PC-9 (cell line): ENCODE measurements at regions not wholly inside any gene's neighbourhood (a gene's known extent, or its start where the extent isn't known, plus 50 kb on each side); places are given as distances from the start of the nearest gene placed in this dataset.

Source experiments
- BruUV-seq: library from RNA; stranded (reverse); fragments of 400-500 nt; replicated peaks from 2 replicates; lab custom pipeline; 2021; lab: Mats Ljungman, UMichigan
- CTCF ChIA-PET: fragments of 300-600 bp; sonication (Branson Sonifier 250); formaldehyde crosslinking; loops from one replicate; lab custom pipeline; 2022; ENCODE audit warnings: antibody characterized with exemption; lab: Charles Lee
- POLR2A ChIA-PET: fragments of 300-600 bp; sonication (Branson Sonifier 250); formaldehyde crosslinking; loops from one replicate; lab custom pipeline; 2022; ENCODE audit warnings: antibody characterized with exemption; ENCODE audit not compliant: unreplicated experiment; lab: Charles Lee
- DNase-seq, 2 experiments: peaks; one replicate each; pipeline versions ENCODE4 v3.0.0 to v3.0.0-alpha.2; 2015 to 2022; ENCODE audit warnings: mixed read lengths in 1 of 2
- H2AFZ ChIP-seq: fragments of 200-600 bp; sonication (generic); 2 replicates; pipeline ENCODE4 v1.8.1; 2017; ENCODE audit warnings: antibody characterized with exemption
- H3F3A ChIP-seq: fragments of 200-600 bp; sonication (generic); 2 replicates; pipeline ENCODE4 v1.8.1; 2017; ENCODE audit warnings: antibody characterized with exemption, mild to moderate bottlenecking, low read depth; ENCODE audit not compliant: insufficient read depth
- H3K27ac ChIP-seq: fragments of 200-600 bp; sonication (generic); 2 replicates; pipeline ENCODE4 v1.6.1; 2016; ENCODE audit warnings: mixed run types
- H3K27me3 ChIP-seq: fragments of 200-600 bp; sonication (generic); 2 replicates; pipeline ENCODE4 v1.6.1; 2016; ENCODE audit warnings: low read depth, mixed run types; ENCODE audit not compliant: insufficient read depth
- H3K36me3 ChIP-seq: fragments of 200-600 bp; sonication (generic); 2 replicates; pipeline ENCODE4 v1.6.1; 2016; ENCODE audit warnings: low read depth, mixed run types
- H3K4me1 ChIP-seq: fragments of 200-600 bp; sonication (generic); replicated peaks from 2 replicates; pipeline ENCODE4 v1.6.1; 2016; ENCODE audit warnings: mixed run types; ENCODE audit not compliant: insufficient read depth
- H3K4me2 ChIP-seq: fragments of 200-600 bp; sonication (generic); 2 replicates; pipeline ENCODE4 v1.6.1; 2017; ENCODE audit warnings: mixed run types
- H3K4me3 ChIP-seq: fragments of 200-600 bp; sonication (generic); 2 replicates; pipeline ENCODE4 v1.6.1; 2016; ENCODE audit warnings: mixed run types
- H3K79me2 ChIP-seq: fragments of 200-600 bp; sonication (generic); 2 replicates; pipeline ENCODE4 v1.6.1; 2017; ENCODE audit warnings: low read depth, mixed run types
- H3K9me2 ChIP-seq: fragments of 200-600 bp; sonication (generic); 2 replicates; pipeline ENCODE4 v1.8.1; 2017; ENCODE audit warnings: mild to moderate bottlenecking; ENCODE audit not compliant: insufficient read depth
- H3K9me3 ChIP-seq: fragments of 200-600 bp; sonication (generic); 2 replicates; pipeline ENCODE4 v1.8.1; 2016; ENCODE audit warnings: low read depth; ENCODE audit not compliant: insufficient read depth
- H4K20me1 ChIP-seq: fragments of 200-600 bp; sonication (generic); 2 replicates; pipeline ENCODE4 v1.8.1; 2017; ENCODE audit not compliant: insufficient read depth
- CTCF ChIP-seq: fragments of 200-600 bp; sonication (generic); conservative IDR thresholded peaks from 2 replicates; pipeline ENCODE4 v1.6.1; 2017; ENCODE audit warnings: mixed run types, antibody characterized with exemption, mild to moderate bottlenecking, moderate library complexity
- EZH2 ChIP-seq: fragments of 200-600 bp; sonication (generic); IDR thresholded peaks from 2 replicates; pipeline ENCODE4 v1.8.0; 2017; ENCODE audit warnings: antibody characterized with exemption, low read depth
- intact Hi-C: fragments of 100-400 bp; cut with micrococcal nuclease; formaldehyde crosslinking; loops from one replicate; pipeline ENCODE4 v1.10.0; 2022; ENCODE audit not compliant: unreplicated experiment

- Histone ChIP-seq H3K36me3 (no peaks in the 10 kb centered on the region), H3K79me2 (no peaks in the 10 kb centered on the region), H4K20me1 (no peaks in the 10 kb centered on the region), H3K4me1 (no peaks in the 10 kb centered on the region), H3K27ac (no peak overlapping the region), H3K4me3 (no peak overlapping the region), H3F3A (no peaks in the 10 kb centered on the region), H3K4me2 (no peak overlapping the region), H3K9me3 (no peaks in the 10 kb centered on the region), H3K27me3 (peaks cover 4% of the 10 kb centered on the region; the same call in 1 of the 2 replicates), H2AFZ (no peak overlapping the region), H3K9me2 (no peaks in the 10 kb centered on the region)
- BruUV-seq, result no TSS peak
- TF ChIP-seq CTCF, result no peak
- ChIA-PET POLR2A (no interaction called here), CTCF (no interaction called here)
- intact Hi-C loops, result no loop called here
- DNase-seq, result no peak
These were observed 299.3 kb downstream of the BCAT1 start for GRCh38 chr12:24649634-24650033.

- no peaks in the 10 kb centered on the region for H3K9me2 ChIP-seq
- no peaks in the 10 kb centered on the region for H3F3A ChIP-seq
- ChIA-PET CTCF (no interaction called here), POLR2A (no interaction called here)
- no TSS peak for BruUV-seq
- TF ChIP-seq EZH2 (no peak), CTCF (no peak)
- H3K27me3 ChIP-seq, result peaks cover 6% of the 10 kb centered on the region; the same call in 1 of the 2 replicates
- H3K4me3 ChIP-seq, result no peak overlapping the region
- intact Hi-C loops, result no loop called here
- H3K36me3 ChIP-seq, result no peaks in the 10 kb centered on the region
- H4K20me1 ChIP-seq, result no peaks in the 10 kb centered on the region
- H3K4me2 ChIP-seq, result no peak overlapping the region
- no peak overlapping the region for H3K27ac ChIP-seq
- no peaks in the 10 kb centered on the region for H3K79me2 ChIP-seq
- DNase-seq, result no peak
- H3K9me3 ChIP-seq, result no peaks in the 10 kb centered on the region
- H2AFZ ChIP-seq, result no peak overlapping the region
- H3K4me1 ChIP-seq, result no peaks in the 10 kb centered on the region
These were observed 299.7 kb downstream of the BCAT1 start for GRCh38 chr12:24649209-24649608.

GRCh38 chr12:24645254-24645653 lies 303.6 kb downstream of the BCAT1 start:
- TF ChIP-seq CTCF (no peak), EZH2 (no peak)
- Histone ChIP-seq H3K4me3 (no peak overlapping the region), H3K36me3 (no peaks in the 10 kb centered on the region), H3K4me1 (no peaks in the 10 kb centered on the region), H3K9me2 (no peaks in the 10 kb centered on the region), H2AFZ (no peak overlapping the region), H3K4me2 (no peak overlapping the region), H3K27ac (no peak overlapping the region), H3K27me3 (peaks cover 12% of the 10 kb centered on the region; the same call in 1 of the 2 replicates), H3K79me2 (no peaks in the 10 kb centered on the region), H4K20me1 (no peaks in the 10 kb centered on the region; the same call in 1 of the 2 replicates), H3F3A (no peaks in the 10 kb centered on the region), H3K9me3 (no peaks in the 10 kb centered on the region)
- no TSS peak for BruUV-seq
- ChIA-PET CTCF (no interaction called here), POLR2A (no interaction called here)
- intact Hi-C loops, result no loop called here
- DNase-seq, result no peak
